ENCODE measurements at regions not wholly inside any gene's neighbourhood (a gene's known extent, or its start where the extent isn't known, plus 50 kb on each side); places are given as distances from the start of the nearest gene placed in this dataset.
"Not testable (repeated sequence)": the region's sequence is repeated elsewhere in the genome, so short reads cannot be mapped to it uniquely, and the experiment has no call there.

DNA sequence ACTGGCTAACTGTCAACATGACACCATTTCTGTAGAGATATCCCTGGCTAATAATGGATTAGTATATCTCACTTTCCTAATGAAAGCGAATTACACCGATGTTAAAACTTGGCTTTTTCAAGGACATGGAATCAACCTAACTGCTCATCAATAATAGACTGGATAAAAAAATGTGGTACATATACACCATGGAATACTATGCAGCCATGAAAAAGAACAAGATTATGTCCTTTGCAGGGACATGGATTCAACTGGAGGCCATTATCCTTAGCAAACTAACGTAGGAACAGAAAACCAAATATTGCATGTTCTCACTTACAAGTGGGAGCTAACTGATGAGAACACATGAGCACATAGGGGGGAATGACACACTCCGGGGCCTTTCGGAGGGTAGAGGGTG lies 62.6 kb downstream of the ZIC1 start:
- DNase-seq = no peak

DNA sequence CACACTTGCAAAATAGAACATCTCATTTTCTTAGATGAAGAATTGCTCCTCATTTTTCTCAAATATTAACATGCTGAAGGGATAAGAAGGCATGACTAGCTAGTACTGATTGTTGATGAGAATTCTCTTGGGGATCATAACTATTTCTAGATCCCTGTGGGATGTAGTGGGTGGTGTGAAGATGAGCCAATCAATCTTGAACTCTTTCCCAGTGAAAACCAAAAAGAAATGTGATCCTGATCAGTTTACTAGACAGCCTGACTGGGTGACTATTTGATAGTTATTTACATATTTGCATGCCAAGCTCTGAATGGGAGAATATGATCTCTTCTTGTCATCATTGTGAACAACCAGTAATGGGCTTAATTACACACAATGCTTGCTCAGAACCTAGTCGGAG lies 63.7 kb downstream of the ZIC1 start:
- no peak for DNase-seq

DNA sequence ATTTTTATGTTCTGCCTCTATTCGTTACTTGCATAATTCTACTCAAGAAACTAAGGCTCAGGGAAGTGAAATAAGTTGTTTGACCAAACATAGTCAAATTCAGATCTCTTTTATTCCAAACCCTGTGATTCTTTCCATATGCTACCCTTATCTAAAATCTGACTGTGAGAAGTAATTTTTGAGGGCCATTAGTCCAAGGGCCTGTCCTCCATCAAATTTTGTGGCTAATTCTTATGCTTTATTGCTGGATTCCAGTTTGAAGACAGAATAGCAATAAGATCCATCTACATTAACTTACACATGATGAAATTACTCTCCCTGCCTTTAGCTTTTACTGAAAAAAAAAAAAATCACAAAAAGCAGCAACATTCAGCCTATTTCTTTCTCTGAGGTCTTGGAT lies 74.0 kb downstream of the ZIC1 start:
- DNase-seq = no peak

DNA sequence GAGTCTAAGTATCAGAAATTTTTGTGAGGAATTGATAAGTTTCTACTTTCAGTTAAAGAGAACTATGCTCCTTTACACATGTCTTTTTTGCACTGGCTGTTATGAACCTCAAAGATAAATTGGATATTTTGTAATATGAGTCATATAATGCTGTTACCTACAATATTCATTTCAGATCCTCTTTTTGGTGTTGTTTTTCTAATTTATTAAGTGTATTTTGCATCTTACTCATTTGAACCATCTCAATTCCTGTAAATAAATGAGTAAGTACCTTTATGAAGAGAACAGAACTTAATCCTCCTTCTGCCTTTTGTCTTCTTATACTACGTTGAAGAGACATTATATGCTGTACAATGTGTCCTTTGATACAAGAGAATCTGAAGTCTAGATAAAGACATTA lies 74.4 kb downstream of the ZIC1 start:
- no peak for DNase-seq

DNA sequence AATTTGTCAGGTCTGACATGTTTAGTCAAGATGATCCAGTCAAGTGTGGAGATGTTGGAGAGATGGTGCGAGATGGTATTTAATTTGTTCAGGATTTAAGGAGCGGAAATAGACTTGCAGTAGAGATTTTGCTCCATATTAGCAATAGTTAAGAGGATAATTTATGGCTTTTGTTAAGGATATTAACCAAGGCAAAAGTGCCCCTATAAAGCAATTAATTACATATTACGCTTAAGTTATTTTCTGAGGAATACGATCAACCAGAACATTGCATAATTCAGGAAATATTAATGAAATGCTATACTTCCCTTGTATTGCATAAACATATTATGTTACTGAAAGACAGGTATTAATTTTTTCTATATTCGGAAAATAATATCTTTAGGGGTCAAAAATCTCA lies 83.9 kb downstream of the ZIC1 start:
- DNase-seq = no peak

DNA sequence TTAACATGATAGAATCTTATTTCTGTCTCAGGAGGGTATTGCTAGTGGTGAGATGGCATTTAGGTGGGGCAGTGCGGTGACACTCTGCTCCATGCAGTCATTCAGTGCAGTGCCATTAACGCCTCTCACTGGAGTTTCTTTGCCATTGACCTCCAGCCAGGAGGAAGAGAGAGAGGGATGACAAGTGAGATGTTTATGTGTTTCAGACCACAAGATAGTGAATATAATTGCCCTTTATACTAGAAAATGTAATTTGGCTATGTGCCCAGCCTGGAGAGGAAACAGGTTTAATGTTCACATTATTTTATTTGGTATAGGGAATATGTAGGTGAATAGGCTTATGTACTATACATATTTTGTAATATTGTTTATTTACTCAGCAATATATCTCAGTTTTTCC lies 84.5 kb downstream of the ZIC1 start:
- peak; percentile 6 for DNase-seq

DNA sequence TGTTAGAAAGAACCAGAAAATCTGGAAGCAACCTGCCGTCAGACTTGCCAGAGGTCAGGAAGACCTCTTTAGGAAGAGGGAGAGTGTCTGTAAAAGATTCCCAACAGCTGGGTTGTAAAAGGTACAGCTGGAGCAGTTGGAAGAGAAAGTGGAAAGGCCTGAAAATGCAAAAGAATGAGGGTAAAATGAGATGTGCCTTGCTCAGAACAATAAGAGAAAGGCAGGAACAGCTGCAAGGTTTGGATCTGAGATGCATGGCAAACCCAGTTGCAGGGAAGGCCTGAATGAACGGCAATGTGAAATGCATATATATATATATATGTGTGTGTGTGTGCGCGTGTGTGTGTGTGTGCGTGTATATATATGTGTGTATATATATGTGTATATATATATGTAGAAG lies 88.1 kb downstream of the ZIC1 start:
- DNase-seq = peak; percentile 90

DNA sequence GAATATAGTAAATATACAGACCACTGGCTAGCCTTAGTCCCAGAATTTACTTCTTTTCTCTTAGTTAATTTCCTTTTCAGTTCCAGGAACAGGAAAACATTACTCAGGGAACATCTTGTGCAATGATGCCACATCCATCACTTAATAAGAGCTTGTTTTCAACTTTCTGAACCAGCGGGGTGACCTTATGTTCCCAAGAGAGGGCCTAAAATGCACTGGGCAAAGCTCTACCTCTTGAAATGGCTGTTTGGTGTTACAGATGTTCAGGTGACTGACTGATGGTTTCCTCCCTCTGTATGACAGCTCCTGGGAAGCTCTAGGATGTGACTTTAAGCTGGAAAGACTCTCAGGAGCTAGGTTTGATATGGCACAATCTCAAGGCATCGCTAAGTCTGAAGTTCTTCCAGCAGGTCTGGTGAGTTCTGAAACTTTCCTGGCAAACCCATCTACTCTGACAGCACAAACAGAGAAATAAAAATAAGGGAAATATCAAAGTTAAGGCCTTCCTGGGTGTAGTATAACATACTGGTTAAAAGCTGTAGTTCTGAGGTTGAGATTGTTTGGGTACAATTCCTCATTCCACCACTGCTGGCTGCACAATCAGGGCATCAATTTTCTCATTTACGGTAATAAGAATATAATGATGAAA lies 98.6 kb downstream of the ZIC1 start:
- DNase-seq = no peak

DNA sequence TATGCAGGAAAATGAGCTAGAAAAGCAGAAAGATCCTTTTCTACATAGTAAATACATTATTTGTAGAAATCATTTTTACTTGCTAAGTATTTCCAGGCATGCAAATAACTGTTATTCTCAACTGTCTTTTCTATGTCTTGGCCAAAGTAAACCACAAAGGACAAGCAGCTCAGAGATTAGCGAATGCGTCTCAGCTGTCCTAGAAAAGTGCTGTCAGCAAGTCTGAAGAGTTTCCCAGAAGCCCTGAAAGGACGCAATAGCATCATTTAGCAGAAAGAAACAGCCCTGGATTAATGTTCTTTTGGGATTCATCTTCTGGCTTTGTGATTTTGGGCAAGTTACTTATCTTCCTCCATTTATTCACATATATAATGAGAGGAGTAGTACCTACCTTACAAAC lies 100.3 kb downstream of the ZIC1 start:
- DNase-seq = no peak

DNA sequence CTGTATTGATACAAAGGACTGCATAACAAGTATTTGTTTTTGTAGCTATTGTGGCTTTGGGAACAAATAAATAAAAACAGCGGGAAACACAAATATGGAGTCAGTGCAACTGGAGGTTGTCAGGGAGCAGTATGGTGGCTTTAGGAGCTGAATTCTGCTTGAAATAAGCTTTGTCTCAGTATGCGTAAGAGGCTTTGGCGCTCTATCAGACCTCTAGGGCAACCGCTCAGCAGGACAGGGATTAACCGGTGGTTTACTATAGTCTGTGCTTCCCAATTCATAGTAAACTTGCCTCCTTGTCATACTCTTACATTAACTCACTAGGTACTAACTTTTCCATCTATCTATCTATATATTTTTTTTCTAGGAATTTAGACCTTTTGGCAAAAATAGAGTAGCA lies 104.6 kb downstream of the ZIC1 start:
- DNase-seq = no peak

DNA sequence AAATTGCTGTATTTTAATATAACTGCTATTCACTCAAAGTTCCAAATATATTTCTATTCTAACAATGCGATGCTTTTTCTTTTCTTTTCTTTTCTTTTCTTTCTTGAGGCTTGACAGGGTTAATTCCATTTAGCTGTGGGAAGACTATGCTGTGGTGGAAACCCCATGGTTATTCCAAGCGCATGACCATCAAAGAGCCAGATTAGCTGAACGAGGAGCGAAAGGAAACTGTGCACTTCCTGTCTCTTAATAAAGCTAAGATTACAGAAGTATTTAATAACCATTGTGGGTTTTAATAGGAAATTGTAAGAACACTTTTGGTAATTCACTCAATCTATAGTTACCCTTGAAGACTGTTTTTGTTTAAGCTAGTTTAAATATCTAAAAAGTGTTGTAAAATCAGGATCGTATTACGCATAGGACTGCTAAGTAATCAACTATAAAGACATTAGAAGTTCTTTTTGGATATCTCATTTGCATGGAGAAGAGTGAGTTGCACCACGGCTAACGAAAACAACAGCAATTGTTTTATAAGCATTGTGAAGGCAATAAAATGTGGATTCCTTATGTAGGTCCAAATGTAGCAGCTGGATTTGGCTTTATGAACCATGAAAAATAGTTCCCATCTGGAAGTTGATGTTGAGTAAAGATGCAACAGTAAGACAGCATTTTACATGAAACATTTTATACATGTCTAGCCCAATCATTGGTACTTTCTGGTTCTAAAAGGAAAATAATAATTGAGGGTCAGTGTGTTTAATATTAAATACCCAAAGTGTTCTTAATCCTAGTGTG lies 105.4 kb downstream of the ZIC1 start:
- DNase-seq = no peak

DNA sequence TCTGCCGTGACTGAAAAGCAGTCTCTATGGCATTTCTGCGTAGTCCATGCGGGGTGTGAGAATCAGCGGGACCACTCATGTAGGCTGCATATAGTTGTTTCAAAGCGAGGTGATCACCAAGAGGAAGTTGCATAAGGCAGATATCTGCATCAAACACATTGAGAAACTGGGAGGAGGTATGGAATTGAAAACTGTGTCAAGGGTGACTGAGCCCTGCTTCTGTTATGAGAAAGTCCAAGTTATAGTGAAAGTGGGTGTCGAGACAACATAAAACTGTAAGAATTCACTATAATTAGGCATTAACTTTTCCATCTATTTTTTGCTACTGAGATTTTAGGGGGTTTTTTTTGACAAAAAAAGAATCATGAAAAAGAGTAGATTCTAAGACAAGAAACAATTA lies 109.3 kb downstream of the ZIC1 start:
- DNase-seq = no peak

DNA sequence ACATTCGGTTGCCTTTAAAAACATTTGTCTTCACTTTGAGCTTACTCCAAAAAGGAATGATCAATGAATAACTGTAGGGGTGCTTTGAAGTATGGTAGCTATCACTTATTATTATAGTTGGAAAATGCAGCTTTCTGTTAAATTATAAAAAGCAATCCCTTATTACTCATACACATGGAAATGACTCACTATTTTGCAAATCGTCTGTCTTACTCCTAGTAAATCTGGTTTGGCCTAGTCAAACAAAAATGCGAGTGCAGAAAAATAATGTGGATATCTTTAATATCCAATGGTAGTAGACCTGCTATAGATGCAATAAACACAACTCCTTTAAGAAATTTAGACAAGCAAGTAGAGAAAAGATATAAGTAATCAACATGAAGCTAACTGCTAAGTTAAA lies 112.5 kb downstream of the ZIC1 start:
- DNase-seq = no peak

DNA sequence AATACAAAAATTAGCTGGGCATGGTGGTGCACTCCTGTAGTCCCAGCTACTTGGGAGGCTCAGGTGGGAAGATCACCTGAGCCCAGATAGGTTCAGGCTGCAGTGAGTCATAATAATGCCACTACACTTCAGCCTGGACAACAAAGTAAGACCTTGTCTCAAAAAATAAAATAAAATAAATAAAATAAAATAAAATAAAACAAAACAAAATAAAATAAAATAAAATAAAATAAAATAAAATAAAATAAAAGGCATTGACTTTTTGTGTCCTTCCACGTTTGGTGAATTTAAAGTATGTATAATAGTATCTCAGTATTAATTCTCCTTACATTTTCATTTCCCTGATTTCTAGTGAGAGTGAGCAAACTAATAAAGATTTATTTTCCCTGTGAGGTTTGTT lies 113.6 kb downstream of the ZIC1 start:
- not testable (repeated sequence) for DNase-seq

DNA sequence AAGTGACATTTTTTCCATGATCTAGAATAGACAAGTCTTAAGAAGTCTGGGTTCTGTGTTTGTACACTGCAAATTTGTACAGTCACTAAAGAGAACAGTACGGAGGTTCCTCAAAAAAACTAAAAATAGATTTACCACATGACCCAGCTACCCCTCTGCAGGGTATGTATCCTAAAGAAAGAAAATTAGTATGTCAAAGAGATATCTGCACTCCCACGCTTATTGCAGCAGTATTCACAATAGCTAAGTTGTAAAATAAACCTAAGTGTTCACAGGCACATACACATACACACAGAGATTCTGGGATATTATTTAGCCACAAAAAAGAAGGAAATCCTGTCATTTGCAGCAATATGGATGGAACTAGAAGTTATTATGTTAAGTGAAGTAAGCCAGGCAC lies 120.4 kb downstream of the ZIC1 start:
- no peak for DNase-seq

DNA sequence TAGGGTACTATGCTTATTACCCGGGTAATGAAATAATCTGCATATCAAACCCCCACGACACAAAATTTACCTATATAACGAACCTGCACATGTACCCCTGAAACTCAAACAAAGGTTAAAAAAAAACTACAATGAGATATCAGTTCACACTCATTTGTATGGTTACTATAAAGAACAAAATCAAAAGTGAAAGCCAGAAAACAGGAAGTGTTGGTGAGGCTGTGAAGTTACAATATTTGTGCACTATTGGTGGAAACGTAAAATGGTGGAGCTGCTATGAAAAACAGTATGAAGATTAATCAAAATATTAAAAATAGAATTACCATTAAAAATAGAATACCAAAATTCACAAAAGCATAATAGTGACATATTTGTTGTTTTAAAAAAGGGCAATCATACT lies 128.9 kb downstream of the ZIC1 start:
- no peak for DNase-seq

DNA sequence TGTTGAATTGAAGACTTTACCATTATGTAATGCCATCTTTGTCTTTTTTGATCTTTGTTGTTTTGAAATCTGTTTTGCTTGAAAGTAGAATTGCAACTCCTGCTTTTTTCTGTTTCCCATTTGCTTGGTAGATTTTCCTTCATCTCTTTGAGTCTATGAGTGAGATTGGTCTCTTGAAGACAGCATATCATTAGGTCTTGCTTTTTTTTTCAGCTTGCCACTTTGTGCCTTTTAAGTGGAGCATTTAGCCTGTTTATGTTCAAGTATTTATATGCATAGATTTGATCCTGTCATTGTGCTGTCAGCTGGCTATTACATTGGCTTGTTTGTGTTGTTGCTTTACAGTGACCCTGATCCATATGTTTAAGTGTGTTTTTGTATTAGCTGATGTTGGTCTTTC lies 131.8 kb downstream of the ZIC1 start:
- DNase-seq = no peak

DNA sequence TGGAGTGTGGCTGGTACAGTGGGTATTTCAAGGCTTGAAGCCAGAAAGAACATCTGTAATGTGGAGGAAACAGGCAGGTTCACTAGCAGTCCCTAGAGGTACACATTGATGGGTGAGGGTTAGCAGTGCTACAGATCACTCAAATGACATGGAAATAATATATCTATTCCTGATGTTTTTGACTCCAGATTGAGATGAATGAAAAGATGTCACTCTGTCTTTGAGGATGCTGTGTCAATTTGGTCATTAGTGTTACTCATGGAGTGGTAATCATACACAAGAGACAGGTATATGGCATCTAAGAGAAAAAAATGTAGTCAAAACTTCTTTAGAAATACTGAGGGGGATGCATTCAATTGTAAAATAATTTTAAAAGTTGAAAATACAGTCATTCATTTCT lies 135.1 kb downstream of the ZIC1 start:
- DNase-seq = no peak

DNA sequence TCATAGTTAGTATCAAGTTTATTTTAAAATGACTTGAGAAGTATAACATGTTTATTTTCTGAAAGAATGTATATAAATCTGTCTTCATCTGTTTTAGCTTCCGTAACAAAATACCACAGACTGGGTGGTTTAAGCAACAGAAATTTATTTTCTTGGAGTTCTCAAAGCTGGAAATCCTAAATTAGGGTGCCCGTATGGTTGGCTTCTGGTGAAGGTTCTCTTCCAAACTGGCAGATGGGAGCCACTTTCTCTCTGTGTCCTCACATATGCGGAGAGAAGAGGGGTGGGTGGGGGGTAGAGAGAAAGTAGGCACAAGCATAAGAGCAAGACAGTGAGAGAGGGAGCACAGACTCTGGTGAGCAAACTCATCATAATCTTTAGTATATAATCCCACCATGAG lies 142.3 kb downstream of the ZIC1 start:
- no peak for DNase-seq

DNA sequence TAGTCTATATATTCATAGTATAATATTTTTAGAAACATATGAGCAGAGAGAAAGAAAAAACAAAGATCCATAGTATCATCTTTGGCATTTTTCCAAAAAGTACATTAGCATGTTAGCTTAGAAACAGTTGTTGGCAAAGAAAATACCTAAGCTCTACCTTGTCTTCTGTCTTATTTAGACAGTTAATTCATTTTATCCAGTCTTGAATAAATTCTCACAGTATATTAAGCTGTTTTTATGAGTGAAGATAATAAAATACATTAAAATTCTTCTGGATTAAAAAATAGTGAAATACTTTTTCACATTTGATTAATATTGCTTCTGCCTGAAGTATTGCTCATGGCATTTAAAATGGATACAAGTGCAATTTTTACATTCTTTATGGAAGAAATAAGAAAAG lies 145.2 kb downstream of the ZIC1 start:
- peak; percentile 36 for DNase-seq

DNA sequence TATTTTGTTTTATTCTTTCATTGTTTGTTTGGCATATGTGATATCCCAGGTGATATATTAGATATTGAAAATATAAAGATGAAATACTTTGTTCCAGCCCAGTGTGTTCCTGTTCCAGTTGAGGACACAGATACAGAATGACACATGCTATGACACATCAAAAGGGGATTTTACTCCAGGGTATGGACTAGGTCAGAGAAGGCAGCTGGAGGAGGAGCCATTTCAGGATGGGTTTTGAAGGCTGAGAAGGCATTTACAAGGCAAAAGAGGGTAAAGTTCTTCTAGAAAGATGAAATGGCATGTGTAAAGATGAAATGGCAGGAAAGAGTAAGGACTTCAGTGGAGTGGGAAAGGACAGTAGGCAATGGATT lies 163.8 kb downstream of the ZIC1 start:
- DNase-seq = no peak

DNA sequence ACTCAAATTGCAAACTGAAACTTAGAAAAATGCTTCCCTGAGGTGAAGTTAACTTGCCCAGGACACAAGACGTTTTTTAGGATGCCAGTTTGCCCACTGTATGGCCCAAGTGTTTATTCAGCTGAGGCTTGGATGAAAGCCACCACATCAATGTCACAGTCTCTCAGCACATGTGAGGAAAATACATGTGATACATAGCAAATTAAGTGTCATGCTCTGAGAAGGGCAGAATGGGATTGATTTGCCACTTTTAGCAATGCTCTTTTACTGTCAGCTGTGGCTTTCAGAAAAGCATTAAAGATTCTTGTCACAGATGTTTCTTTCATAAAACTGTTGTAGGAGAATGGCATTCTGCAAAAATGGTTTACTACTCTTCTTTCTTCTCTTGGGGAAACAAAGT lies 165.5 kb downstream of the ZIC1 start:
- peak; percentile 63 for DNase-seq

DNA sequence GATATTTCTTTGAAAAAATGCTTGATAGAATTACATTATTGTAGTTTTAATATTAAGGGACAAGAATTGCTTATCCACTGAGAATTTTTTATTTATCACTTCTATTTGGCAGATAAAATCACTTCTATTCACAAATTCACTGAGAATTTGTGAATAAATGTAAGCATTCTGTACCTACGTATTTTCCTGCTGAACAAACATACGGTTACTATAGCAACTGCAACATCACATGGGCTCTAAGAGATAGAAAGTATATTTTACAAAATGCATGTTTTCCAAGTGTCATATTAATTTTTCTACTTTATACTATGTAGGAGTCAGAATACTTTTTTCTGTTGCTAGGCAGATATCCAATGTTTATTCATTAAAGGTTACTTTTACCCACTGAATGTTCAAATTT lies 166.2 kb downstream of the ZIC1 start:
- DNase-seq = peak; percentile 7

DNA sequence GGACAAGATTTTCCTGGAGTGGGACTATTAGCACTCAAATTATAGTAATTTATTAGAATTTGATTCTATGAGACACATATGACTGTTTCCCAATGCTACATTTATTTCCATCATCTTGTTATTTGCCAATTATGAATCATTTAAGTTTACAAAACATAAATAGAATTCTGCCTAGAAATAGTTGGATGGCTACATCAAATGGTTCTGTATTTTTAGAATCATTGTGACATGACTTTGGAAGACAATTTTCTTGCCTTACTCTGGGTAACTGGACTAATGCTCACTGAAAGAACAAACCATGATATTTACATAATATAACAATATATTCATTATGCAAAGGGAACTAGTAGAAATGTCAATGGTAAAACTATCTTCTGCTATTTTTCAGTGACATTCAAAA lies 173.5 kb downstream of the ZIC1 start:
- no peak for DNase-seq

DNA sequence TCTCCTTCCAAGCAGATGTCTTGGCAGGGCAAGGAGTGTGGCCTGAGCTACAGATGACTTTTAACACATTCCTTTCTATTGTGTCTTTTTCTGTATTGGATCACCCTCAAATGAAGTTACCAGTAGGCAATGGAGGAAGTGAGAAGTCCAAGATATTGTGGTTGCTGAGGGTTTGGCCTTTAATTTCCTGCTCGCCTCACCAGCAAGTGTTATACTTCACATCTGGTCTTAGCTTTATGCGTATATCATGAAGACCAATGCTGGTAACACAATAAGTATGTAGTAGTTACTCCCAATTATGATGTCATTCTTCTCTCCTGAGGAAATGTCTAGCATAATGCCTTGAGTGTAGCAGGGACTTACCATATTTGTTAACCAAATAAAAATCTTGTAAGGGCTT lies 179.9 kb downstream of the ZIC1 start:
- no peak for DNase-seq

Measured in tongue (tissue), 1 donor.